Panc1 (cell line): ENCODE measurements at regions not wholly inside any gene's neighbourhood (a gene's known extent, or its start where the extent isn't known, plus 50 kb on each side); places are given as distances from the start of the nearest gene placed in this dataset.

Source experiments
- ATAC-seq: fragments of 200-7000 bp; cut with Tn5 transposase; 2 replicates; pipeline ENCODE4 v1.9.1; 2020; ENCODE audit warnings: mild to moderate bottlenecking, moderate library complexity
- BruUV-seq: library from RNA; stranded (reverse); fragments of 400-500 nt; replicated peaks from 2 replicates; lab custom pipeline; 2021; lab: Mats Ljungman, UMichigan
- CTCF ChIA-PET: fragments of 300-600 bp; sonication (Branson Sonifier 250); formaldehyde crosslinking; loops from one replicate; lab custom pipeline; 2022; ENCODE audit warnings: antibody characterized with exemption; lab: Charles Lee
- POLR2A ChIA-PET: fragments of 300-600 bp; sonication (Branson Sonifier 250); formaldehyde crosslinking; loops from one replicate; lab custom pipeline; 2022; ENCODE audit warnings: antibody characterized with exemption; lab: Charles Lee
- DNase-seq: peaks from one replicate; pipeline ENCODE4 v3.0.0-alpha.2; 2010; ENCODE audit warnings: low read depth, low spot score
- H3K27ac ChIP-seq: 2 replicates; pipeline ENCODE4 v1.5.1; 2011; ENCODE audit warnings: mild to moderate bottlenecking, low read length, inconsistent platforms
- H3K27me3 ChIP-seq: fragments of 200-500 bp; sonication (Bioruptor generic); 2 replicates; pipeline ENCODE4 v1.6.0; 2014; ENCODE audit warnings: low read length, inconsistent platforms; ENCODE audit not compliant: control insufficient read depth, insufficient read depth
- H3K36me3 ChIP-seq: fragments of 200-500 bp; sonication (Bioruptor generic); 2 replicates; pipeline ENCODE4 v1.5.1; 2014; ENCODE audit warnings: inconsistent platforms, mild to moderate bottlenecking, low read length, moderate library complexity; ENCODE audit not compliant: control insufficient read depth, insufficient read depth
- H3K4me1 ChIP-seq: 2 replicates; pipeline ENCODE4 v1.5.1; 2011; ENCODE audit warnings: inconsistent platforms, mild to moderate bottlenecking, low read length, moderate library complexity; ENCODE audit not compliant: control insufficient read depth, insufficient read depth
- H3K4me3 ChIP-seq, 2 experiments: 2 replicates each; pipeline ENCODE4 v1.5.1; 2011 to 2012; ENCODE audit warnings: low read depth in 2 of 2, low read length in 2 of 2, mild to moderate bottlenecking in 2 of 2, inconsistent platforms in 1 of 2, moderate library complexity in 1 of 2
- H3K9me3 ChIP-seq: fragments of 200-500 bp; sonication (Bioruptor generic); 2 replicates; pipeline ENCODE4 v1.5.1; 2014; ENCODE audit warnings: low read depth, mild to moderate bottlenecking, inconsistent platforms, low read length, moderate library complexity; ENCODE audit not compliant: control insufficient read depth, insufficient read depth
- CTCF ChIP-seq: fragments of 450-650 bp; IDR thresholded peaks from 2 replicates; pipeline ENCODE4 v1.5.1; 2017; ENCODE audit warnings: mild to moderate bottlenecking
- POLR2AphosphoS5 ChIP-seq: IDR thresholded peaks from 2 replicates; pipeline ENCODE4 v1.6.1; 2012; ENCODE audit warnings: mild to moderate bottlenecking, low read depth, low read length, moderate library complexity
- REST ChIP-seq, 2 experiments: IDR thresholded peaks; 2 replicates each; pipeline ENCODE4 v1.6.1; 2011 to 2012; ENCODE audit warnings: low read depth in 2 of 2, control low read depth in 1 of 2, low read length in 1 of 2, mild to moderate bottlenecking in 1 of 2, moderate library complexity in 1 of 2; ENCODE audit not compliant: insufficient read depth in 1 of 2
- SIN3A ChIP-seq: IDR thresholded peaks from 2 replicates; pipeline ENCODE4 v1.6.1; 2012; ENCODE audit warnings: low read depth, mild to moderate bottlenecking, low read length, moderate library complexity, borderline replicate concordance; ENCODE audit not compliant: insufficient read depth
- TCF7L2 ChIP-seq: IDR thresholded peaks from 2 replicates; pipeline ENCODE4 v1.6.1; 2011; ENCODE audit warnings: mild to moderate bottlenecking, low read depth, low read length, inconsistent platforms
- in situ Hi-C: cut with HindIII; loops from 2 replicates; pipeline ENCODE4 v1.10.0; 2016; ENCODE audit warnings: low sequenced_read_pairs, low pct_unique_long_range_greater_than_20kb
- intact Hi-C: fragments of 100-400 bp; cut with micrococcal nuclease; formaldehyde crosslinking; loops from one replicate; pipeline ENCODE4 v1.10.0; 2022; ENCODE audit not compliant: unreplicated experiment

GRCh38 chr22:25489947-25490346 is 74.5 kb upstream of the GRK3 start:
- POLR2A ChIA-PET = no interaction called here
- ATAC-seq = no peak
- Histone ChIP-seq H3K36me3 (no peaks in the 10 kb centered on the region), H3K9me3 (no peaks in the 10 kb centered on the region), H3K4me3 (no peak overlapping the region), H3K4me1 (0 out of 2 replicates have a peak, but pooled peaks cover 6% of the 10 kb centered on the region), H3K27me3 (no peaks in the 10 kb centered on the region), H3K27ac (no peak overlapping the region)
- in situ Hi-C loops = no loop called here
- no peak for TF ChIP-seq TCF7L2
- no peak for TF ChIP-seq POLR2AphosphoS5
- no peak for TF ChIP-seq REST (IDR thresholded peaks at IDR 0.05; ENCODE audit: insufficient read depth in 1 of 2, low read depth in 2 of 2, low read length in 1 of 2)
- TF ChIP-seq CTCF = no peak
- no peak for TF ChIP-seq SIN3A
- no TSS peak for BruUV-seq
- CTCF ChIA-PET = no interaction called here
- intact Hi-C loops = no loop called here
- DNase-seq = no peak

- no TSS peak for BruUV-seq
- intact Hi-C loops = no loop called here
- Histone ChIP-seq H3K4me1 (0 out of 2 replicates have a peak, but pooled peaks cover 6% of the 10 kb centered on the region), H3K36me3 (no peaks in the 10 kb centered on the region), H3K4me3 (no peak overlapping the region), H3K27me3 (no peaks in the 10 kb centered on the region), H3K27ac (no peak overlapping the region), H3K9me3 (no peaks in the 10 kb centered on the region)
- TF ChIP-seq REST (IDR thresholded peaks at IDR 0.05; ENCODE audit: insufficient read depth in 1 of 2, low read depth in 2 of 2, low read length in 1 of 2) = no peak
- TF ChIP-seq CTCF = no peak
- TF ChIP-seq SIN3A = no peak
- no peak for TF ChIP-seq TCF7L2
- TF ChIP-seq POLR2AphosphoS5 = no peak
- ATAC-seq = no peak
- POLR2A ChIA-PET = no interaction called here
- no peak for DNase-seq
- in situ Hi-C loops = no loop called here
- CTCF ChIA-PET = no interaction called here
Observed at GRCh38 chr22:25490896-25491295, 73.6 kb upstream of the GRK3 start.
